CD14-positive monocyte (primary cell): ENCODE measurements at regions not wholly inside any gene's neighbourhood (a gene's known extent, or its start where the extent isn't known, plus 50 kb on each side); places are given as distances from the start of the nearest gene placed in this dataset.

Experiments
- DNase-seq, 3 donors: peaks; one replicate each; pipeline ENCODE4 v3.0.0-alpha.2; 2011 to 2022
- H2AFZ ChIP-seq: 2 replicates; pipeline ENCODE4 v1.6.0; 2012; ENCODE audit warnings: mild to moderate bottlenecking, low read depth, low read length, inconsistent platforms; ENCODE audit not compliant: insufficient read depth, poor library complexity, severe bottlenecking
- H3K27ac ChIP-seq, 2 donors: 1 replicate in 1 of 2; 2 replicates in 1 of 2; pipeline ENCODE4 v1.5.1; 2012 to 2013; ENCODE audit warnings: low read length in 2 of 2, control low read depth in 1 of 2, inconsistent platforms in 1 of 2, low read depth in 1 of 2, mild to moderate bottlenecking in 1 of 2
- H3K27me3 ChIP-seq, 2 donors: one replicate each; pipeline versions ENCODE4 v1.6.0 to v1.6.1; 2011 to 2013; ENCODE audit warnings: low read length in 2 of 2; ENCODE audit not compliant: control insufficient read depth in 2 of 2, insufficient read depth in 2 of 2
- H3K36me3 ChIP-seq, 2 donors: replicated peaks in 1 of 2; 1 replicate in 1 of 2; 2 replicates in 1 of 2; pipeline versions ENCODE4 v1.5.1 to v1.6.1; 2012 to 2013; ENCODE audit warnings: low read length in 2 of 2, control low read depth in 1 of 2, inconsistent platforms in 1 of 2, mild to moderate bottlenecking in 1 of 2; ENCODE audit not compliant: insufficient read depth in 2 of 2, control insufficient read depth in 1 of 2
- H3K4me1 ChIP-seq, 2 donors: 1 replicate in 1 of 2; 2 replicates in 1 of 2; pipeline versions ENCODE4 v1.5.1 to v1.6.1; 2012 to 2013; ENCODE audit warnings: low read length in 2 of 2, control low read depth in 1 of 2, inconsistent platforms in 1 of 2, mild to moderate bottlenecking in 1 of 2, moderate library complexity in 1 of 2; ENCODE audit not compliant: insufficient read depth in 2 of 2, control insufficient read depth in 1 of 2
- H3K4me2 ChIP-seq: replicated peaks from 2 replicates; pipeline ENCODE3; 2012; ENCODE audit warnings: low read length, moderate library complexity, mild to moderate bottlenecking; ENCODE audit not compliant: poor library complexity, severe bottlenecking; ENCODE audit errors: extremely low read depth
- H3K4me3 ChIP-seq, 3 experiments: fragments of 200-600 bp in 1 of 3; sonication (generic) in 1 of 3; replicated peaks in 1 of 3; 1 replicate in 2 of 3; 2 replicates in 1 of 3; pipeline ENCODE4 v1.5.1; 2011 to 2013; ENCODE audit warnings: low read length in 3 of 3, mild to moderate bottlenecking in 3 of 3, control low read depth in 2 of 3, low read depth in 2 of 3, inconsistent platforms in 1 of 3, moderate library complexity in 1 of 3
- H3K79me2 ChIP-seq: 2 replicates; pipeline ENCODE4 v1.6.0; 2012; ENCODE audit warnings: mild to moderate bottlenecking, control low read depth, inconsistent platforms, low read length, moderate library complexity; ENCODE audit not compliant: insufficient read depth
- H3K9ac ChIP-seq: 2 replicates; pipeline ENCODE4 v1.6.0; 2017; ENCODE audit warnings: low read length, mild to moderate bottlenecking; ENCODE audit not compliant: insufficient read depth, poor library complexity, severe bottlenecking
- H3K9me3 ChIP-seq, 2 donors: replicated peaks in 1 of 2; 1 replicate in 1 of 2; 2 replicates in 1 of 2; pipeline versions ENCODE4 v1.5.1 to v1.6.1; 2012 to 2013; ENCODE audit warnings: low read length in 2 of 2, control low read depth in 1 of 2; ENCODE audit not compliant: control insufficient read depth in 1 of 2, insufficient read depth in 1 of 2
- H4K20me1 ChIP-seq: 2 replicates; pipeline ENCODE4 v1.6.0; 2012; ENCODE audit warnings: mild to moderate bottlenecking, low read length, control low read depth, moderate library complexity; ENCODE audit not compliant: insufficient read depth
- H3K27ac Mint-ChIP-seq, 7 donors: one replicate each; pipeline ENCODE4 v1.8.0; 2020; ENCODE audit warnings: mild to moderate bottlenecking in 7 of 7, mixed read lengths in 7 of 7, moderate library complexity in 6 of 7, inconsistent platforms in 2 of 7
- H3K27me3 Mint-ChIP-seq, 3 donors: one replicate each; pipeline ENCODE4 v1.8.0; 2021 to 2022; ENCODE audit warnings: low read depth in 3 of 3, mild to moderate bottlenecking in 3 of 3, mixed read lengths in 3 of 3, moderate library complexity in 3 of 3, inconsistent platforms in 1 of 3
- H3K36me3 Mint-ChIP-seq, 2 donors: one replicate each; pipeline ENCODE4 v1.8.0; 2020; ENCODE audit warnings: mixed read lengths in 2 of 2, inconsistent platforms in 1 of 2, mild to moderate bottlenecking in 1 of 2
- H3K4me1 Mint-ChIP-seq: one replicate; pipeline ENCODE4 v1.8.0; 2020; ENCODE audit warnings: mild to moderate bottlenecking, mixed read lengths
- H3K4me3 Mint-ChIP-seq, 2 donors: one replicate each; pipeline ENCODE4 v1.8.0; 2020; ENCODE audit warnings: mild to moderate bottlenecking in 2 of 2, mixed read lengths in 2 of 2, moderate library complexity in 1 of 2
- H3K9me3 Mint-ChIP-seq, 7 donors: one replicate each; pipeline ENCODE4 v1.8.0; 2020 to 2022; ENCODE audit warnings: mixed read lengths in 7 of 7, mild to moderate bottlenecking in 6 of 7, moderate library complexity in 6 of 7, inconsistent platforms in 2 of 7
- WGBS: methylation state at CpG from one replicate; pipeline ENCODE4 v1.1.5; 2013; ENCODE audit warnings: missing lambda C conversion rate; ENCODE audit not compliant: insufficient coverage; 5-methylcytosine and 5-hydroxymethylcytosine counted together
- intact Hi-C, 2 donors: fragments of 100-400 bp; cut with micrococcal nuclease; formaldehyde crosslinking; loops; one replicate each; pipeline versions ENCODE4 v1.15.0 to v1.15.1; 2023
- TF ChIP-seq, protein P1 (sequence below): fragments of 200-600 bp; IDR thresholded peaks from one replicate; pipeline ENCODE4 v1.8.0; 2022; ENCODE audit warnings: antibody characterized with exemption, mild to moderate bottlenecking

DNA sequence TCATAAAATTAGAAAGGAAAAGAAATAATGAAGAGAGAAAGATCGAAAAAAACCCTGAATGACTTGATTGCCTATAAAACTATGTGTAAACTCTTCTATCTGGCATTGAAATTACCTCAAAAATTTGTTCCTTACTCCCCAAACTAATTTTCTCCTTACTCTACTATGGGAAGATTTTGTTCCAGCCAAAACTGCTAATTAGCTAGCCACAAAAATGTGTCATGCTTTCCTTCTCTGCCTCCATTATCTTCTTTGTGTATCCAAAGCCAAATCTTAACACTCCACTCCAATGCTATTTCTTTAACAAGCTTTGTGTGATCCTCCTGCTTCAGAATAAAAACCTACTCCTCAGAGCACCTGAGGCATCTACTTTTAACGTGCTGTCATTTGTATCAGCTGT lies 831.2 kb downstream of the METTL15 start:
- Histone ChIP-seq H2AFZ (no peak overlapping the region), H3K9ac (no peak overlapping the region), H3K79me2 (no peaks in the 10 kb centered on the region), H3K27me3 (no peaks in the 10 kb centered on the region), H3K27ac (no peak overlapping the region), H3K9me3 (peaks cover 15 to 24% of the 10 kb centered on the region in 2 donors), H3K36me3 (no peaks in the 10 kb centered on the region), H4K20me1 (no peaks in the 10 kb centered on the region), H3K4me2 (no peak overlapping the region), H3K4me3 (no peak overlapping the region), H3K4me1 (no peaks in the 10 kb centered on the region)
- no peak overlapping the region for H3K27ac Mint-ChIP-seq
- no peaks in the 10 kb centered on the region for H3K4me1 Mint-ChIP-seq
- WGBS: no CpG with 5 or more reads among the region's 2 CpGs
- intact Hi-C loops: no loop called here
- DNase-seq: no peak
- H3K9me3 Mint-ChIP-seq: peaks cover 0 to 8% (median 1%) of the 10 kb centered on the region in 7 donors
- H3K36me3 Mint-ChIP-seq: no peaks in the 10 kb centered on the region
- no peak overlapping the region for H3K4me3 Mint-ChIP-seq
- TF ChIP-seq, protein P1, sequence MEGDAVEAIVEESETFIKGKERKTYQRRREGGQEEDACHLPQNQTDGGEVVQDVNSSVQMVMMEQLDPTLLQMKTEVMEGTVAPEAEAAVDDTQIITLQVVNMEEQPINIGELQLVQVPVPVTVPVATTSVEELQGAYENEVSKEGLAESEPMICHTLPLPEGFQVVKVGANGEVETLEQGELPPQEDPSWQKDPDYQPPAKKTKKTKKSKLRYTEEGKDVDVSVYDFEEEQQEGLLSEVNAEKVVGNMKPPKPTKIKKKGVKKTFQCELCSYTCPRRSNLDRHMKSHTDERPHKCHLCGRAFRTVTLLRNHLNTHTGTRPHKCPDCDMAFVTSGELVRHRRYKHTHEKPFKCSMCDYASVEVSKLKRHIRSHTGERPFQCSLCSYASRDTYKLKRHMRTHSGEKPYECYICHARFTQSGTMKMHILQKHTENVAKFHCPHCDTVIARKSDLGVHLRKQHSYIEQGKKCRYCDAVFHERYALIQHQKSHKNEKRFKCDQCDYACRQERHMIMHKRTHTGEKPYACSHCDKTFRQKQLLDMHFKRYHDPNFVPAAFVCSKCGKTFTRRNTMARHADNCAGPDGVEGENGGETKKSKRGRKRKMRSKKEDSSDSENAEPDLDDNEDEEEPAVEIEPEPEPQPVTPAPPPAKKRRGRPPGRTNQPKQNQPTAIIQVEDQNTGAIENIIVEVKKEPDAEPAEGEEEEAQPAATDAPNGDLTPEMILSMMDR: no peak
- H3K27me3 Mint-ChIP-seq: no peaks in the 10 kb centered on the region

DNA sequence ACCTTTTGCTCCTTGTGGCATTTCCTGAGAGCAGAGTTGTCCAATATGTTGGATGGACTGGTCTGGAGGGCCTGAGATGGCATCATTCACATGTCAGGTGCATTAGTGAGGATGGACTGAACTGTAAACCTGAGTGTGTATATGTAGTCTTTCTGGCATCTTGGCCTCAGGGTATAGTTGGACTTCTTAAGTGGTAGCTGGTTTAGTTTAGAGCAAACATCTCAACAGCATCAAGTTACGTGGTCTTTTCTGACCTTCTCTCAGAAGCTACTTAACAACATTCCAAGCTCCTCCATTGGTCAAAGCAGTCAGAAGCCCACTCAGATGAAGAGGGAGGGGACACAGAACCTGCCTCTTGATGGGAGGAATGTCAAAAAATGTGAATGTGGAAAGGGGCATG lies 829.9 kb downstream of the METTL15 start:
- no peak overlapping the region for H3K4me3 ChIP-seq
- no peak overlapping the region for H3K4me2 ChIP-seq
- H3K4me3 Mint-ChIP-seq: no peak overlapping the region
- TF ChIP-seq, protein P1: no peak
- H3K79me2 ChIP-seq: no peaks in the 10 kb centered on the region
- no peaks in the 10 kb centered on the region for H3K4me1 Mint-ChIP-seq
- H3K27me3 ChIP-seq: no peaks in the 10 kb centered on the region
- H4K20me1 ChIP-seq: no peaks in the 10 kb centered on the region
- H3K4me1 ChIP-seq: no peaks in the 10 kb centered on the region
- H3K36me3 Mint-ChIP-seq: no peaks in the 10 kb centered on the region
- H3K27me3 Mint-ChIP-seq: no peaks in the 10 kb centered on the region
- peaks cover 0 to 8% (median 1%) of the 10 kb centered on the region in 7 donors for H3K9me3 Mint-ChIP-seq
- no peak overlapping the region for H3K27ac Mint-ChIP-seq
- no peak overlapping the region for H2AFZ ChIP-seq
- no peak for DNase-seq
- peaks cover 12 to 13% of the 10 kb centered on the region in 2 donors for H3K9me3 ChIP-seq
- WGBS: no CpG with 5 or more reads among the region's 1 CpG
- intact Hi-C loops: no loop called here
- no peaks in the 10 kb centered on the region for H3K36me3 ChIP-seq
- H3K9ac ChIP-seq: no peak overlapping the region
- no peak overlapping the region for H3K27ac ChIP-seq
